ENCODE measurements at regions not wholly inside any gene's neighbourhood (a gene's known extent, or its start where the extent isn't known, plus 50 kb on each side); places are given as distances from the start of the nearest gene placed in this dataset.

- TF ChIP-seq POLR2A (IDR thresholded peaks at IDR 0.05; ENCODE audit: low read depth, low read length) (no peak), MXI1 (IDR thresholded peaks at IDR 0.05; ENCODE audit: low read depth, low read length) (no peak)
Observed at GRCh38 chr2:67130531-67131256, 266.4 kb upstream of the ETAA1 start.

Data from GM12878 (cell line).